Breast epithelium (tissue), 4 donors: ENCODE measurements at regions not wholly inside any gene's neighbourhood (a gene's known extent, or its start where the extent isn't known, plus 50 kb on each side); places are given as distances from the start of the nearest gene placed in this dataset.

ENCODE experiments used
- DNase-seq, 2 donors: peaks; one replicate each; pipeline ENCODE4 v3.0.0-alpha.2; 2019; ENCODE audit warnings: low spot score in 2 of 2
- H3K27ac ChIP-seq, 2 donors: fragments of 200-600 bp; sonication (generic) in 1 of 2; one replicate each; pipeline ENCODE4 v1.5.1; 2016 to 2019; ENCODE audit warnings: mild to moderate bottlenecking in 1 of 2
- H3K27me3 ChIP-seq, 2 donors: fragments of 200-600 bp; sonication (generic) in 1 of 2; one replicate each; pipeline versions ENCODE4 v1.5.1 to v1.6.0; 2017 to 2019; ENCODE audit warnings: control low read depth in 1 of 2, mild to moderate bottlenecking in 1 of 2
- H3K36me3 ChIP-seq: fragments of 200-600 bp; one replicate; pipeline ENCODE4 v1.5.1; 2019
- H3K4me1 ChIP-seq, 2 donors: fragments of 200-600 bp; sonication (generic); one replicate each; pipeline ENCODE4 v1.5.1; 2016 to 2019; ENCODE audit warnings: control low read depth in 1 of 2
- H3K4me3 ChIP-seq, 3 donors: fragments of 200-600 bp; sonication (generic); 1 replicate in 2 of 3; 2 replicates in 1 of 3; pipeline ENCODE4 v1.5.1; 2016 to 2019; ENCODE audit warnings: mild to moderate bottlenecking in 3 of 3, moderate library complexity in 2 of 3
- H3K9me3 ChIP-seq, 2 donors: fragments of 200-600 bp; sonication (generic) in 1 of 2; one replicate each; pipeline ENCODE4 v1.5.1; 2016 to 2019; ENCODE audit warnings: control low read depth in 1 of 2
- POLR2A ChIP-seq: fragments of 450-650 bp; IDR thresholded peaks from one replicate; pipeline ENCODE4 v1.6.1; 2016; ENCODE audit warnings: antibody characterized with exemption, mild to moderate bottlenecking, moderate library complexity
- POLR2AphosphoS5 ChIP-seq, 3 donors: sonication (generic); formaldehyde crosslinking; IDR thresholded peaks; one replicate each; pipeline ENCODE4 v1.6.1; 2017; ENCODE audit warnings: antibody characterized with exemption in 3 of 3
- intact Hi-C: fragments of 100-400 bp; cut with DNase I; formaldehyde crosslinking; loops from one replicate; pipeline ENCODE4 v1.15.1; 2023; ENCODE audit warnings: low total_unique reads
- TF ChIP-seq, protein P1 (sequence below), 3 donors: fragments of 450-650 bp; IDR thresholded peaks; one replicate each; pipeline ENCODE4 v1.5.1; 2016 to 2017; ENCODE audit warnings: antibody characterized with exemption in 3 of 3, mild to moderate bottlenecking in 3 of 3, moderate library complexity in 3 of 3

DNA sequence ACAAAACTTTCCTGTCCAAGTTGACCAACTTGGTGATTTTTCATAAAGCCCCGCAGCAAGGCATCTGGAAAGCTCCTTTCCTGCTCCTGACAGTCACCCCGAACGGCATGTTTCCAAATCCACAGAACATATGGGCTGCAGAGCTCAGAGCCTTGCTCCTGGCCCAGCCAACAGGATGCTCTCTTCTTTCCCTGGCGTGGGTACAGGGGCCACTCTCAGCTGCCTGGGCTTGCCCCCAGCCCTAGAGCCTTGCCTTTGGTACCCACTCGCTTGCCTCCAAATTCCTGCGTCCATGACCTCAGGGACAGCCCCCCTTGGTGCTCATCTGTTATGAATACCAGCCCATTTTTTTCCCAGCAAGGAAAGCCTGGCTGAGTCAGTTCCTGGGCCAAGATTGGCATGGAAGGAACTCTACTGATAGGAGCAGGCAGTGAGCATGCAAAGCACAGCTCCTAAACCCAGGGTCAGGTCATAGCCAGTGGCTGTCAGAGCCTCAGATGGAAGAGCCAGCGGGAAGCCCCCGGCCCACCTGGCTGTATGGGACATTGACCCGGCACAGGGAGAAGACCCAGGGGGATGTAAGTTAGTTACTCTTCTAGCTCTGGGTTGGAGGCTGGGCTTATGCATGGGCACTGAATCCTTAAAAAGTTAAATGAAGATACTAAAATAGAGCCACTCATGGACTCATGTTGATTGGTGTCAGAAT is 105.3 kb upstream of the RTL1 start:
- Histone ChIP-seq H3K27ac (no peak overlapping the region), H3K4me1 (peaks cover 0 to 3% of the 10 kb centered on the region in 2 donors), H3K36me3 (no peaks in the 10 kb centered on the region), H3K4me3 (no peak overlapping the region), H3K9me3 (peaks cover 0 to 11% of the 10 kb centered on the region in 2 donors), H3K27me3 (no peaks in the 10 kb centered on the region)
- TF ChIP-seq, protein P1, sequence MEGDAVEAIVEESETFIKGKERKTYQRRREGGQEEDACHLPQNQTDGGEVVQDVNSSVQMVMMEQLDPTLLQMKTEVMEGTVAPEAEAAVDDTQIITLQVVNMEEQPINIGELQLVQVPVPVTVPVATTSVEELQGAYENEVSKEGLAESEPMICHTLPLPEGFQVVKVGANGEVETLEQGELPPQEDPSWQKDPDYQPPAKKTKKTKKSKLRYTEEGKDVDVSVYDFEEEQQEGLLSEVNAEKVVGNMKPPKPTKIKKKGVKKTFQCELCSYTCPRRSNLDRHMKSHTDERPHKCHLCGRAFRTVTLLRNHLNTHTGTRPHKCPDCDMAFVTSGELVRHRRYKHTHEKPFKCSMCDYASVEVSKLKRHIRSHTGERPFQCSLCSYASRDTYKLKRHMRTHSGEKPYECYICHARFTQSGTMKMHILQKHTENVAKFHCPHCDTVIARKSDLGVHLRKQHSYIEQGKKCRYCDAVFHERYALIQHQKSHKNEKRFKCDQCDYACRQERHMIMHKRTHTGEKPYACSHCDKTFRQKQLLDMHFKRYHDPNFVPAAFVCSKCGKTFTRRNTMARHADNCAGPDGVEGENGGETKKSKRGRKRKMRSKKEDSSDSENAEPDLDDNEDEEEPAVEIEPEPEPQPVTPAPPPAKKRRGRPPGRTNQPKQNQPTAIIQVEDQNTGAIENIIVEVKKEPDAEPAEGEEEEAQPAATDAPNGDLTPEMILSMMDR (IDR thresholded peaks at IDR 0.05): no peak
- no peak for TF ChIP-seq POLR2A
- no peak for TF ChIP-seq POLR2AphosphoS5 (IDR thresholded peaks at IDR 0.05)
- DNase-seq: no peak
- intact Hi-C loops: no loop called here

DNA sequence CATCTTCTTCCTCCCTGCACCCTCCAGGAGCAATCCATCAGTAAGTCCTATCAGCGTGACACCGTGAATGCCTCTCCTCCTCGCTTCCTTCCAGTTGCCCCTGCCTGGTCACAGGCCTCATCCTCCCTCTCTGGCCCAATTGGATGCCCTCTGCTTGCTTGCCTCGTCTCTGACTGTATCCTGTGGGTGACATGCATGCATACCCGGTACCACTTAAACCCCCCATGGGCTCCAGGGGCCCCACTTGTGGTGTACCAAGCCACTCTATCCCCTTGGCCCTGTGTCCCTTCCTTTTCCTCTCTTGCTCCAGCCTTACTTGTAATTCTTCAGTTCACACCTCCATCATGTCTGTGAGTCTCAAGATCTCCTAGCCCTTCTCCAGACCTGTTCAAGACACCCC is 106.0 kb upstream of the RTL1 start:
- Histone ChIP-seq H3K27me3 (no peaks in the 10 kb centered on the region), H3K4me1 (peaks cover 0 to 3% of the 10 kb centered on the region in 2 donors), H3K4me3 (no peak overlapping the region), H3K36me3 (no peaks in the 10 kb centered on the region), H3K9me3 (peaks cover 0 to 11% of the 10 kb centered on the region in 2 donors), H3K27ac (no peak overlapping the region)
- intact Hi-C loops: no loop called here
- TF ChIP-seq POLR2AphosphoS5 (IDR thresholded peaks at IDR 0.05) (no peak), POLR2A (no peak)
- TF ChIP-seq, protein P1 (IDR thresholded peaks at IDR 0.05): no peak
- DNase-seq: no peak

DNA sequence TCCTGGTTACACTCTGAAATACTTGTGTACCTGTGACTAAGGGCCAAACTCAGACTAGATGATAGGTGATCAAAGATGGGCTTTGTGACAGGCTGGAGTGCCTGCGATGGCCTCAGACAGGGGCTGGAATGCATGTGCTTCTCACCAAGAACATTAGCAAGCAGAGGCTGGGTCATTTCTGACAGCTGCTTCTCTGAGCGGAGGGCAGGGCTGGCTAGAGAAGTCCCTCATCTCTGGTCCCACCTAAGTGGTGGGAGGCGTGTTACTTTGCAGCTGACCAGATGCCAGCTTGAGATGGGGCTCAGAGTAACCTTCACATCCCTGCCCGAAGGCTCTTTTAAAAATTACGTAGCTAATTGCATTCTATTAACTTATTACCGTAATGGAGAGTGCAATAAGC is 106.8 kb upstream of the RTL1 start:
- TF ChIP-seq, protein P1 (IDR thresholded peaks at IDR 0.05): no peak
- TF ChIP-seq POLR2AphosphoS5 (IDR thresholded peaks at IDR 0.05) (no peak), POLR2A (no peak)
- intact Hi-C loops: no loop called here
- no peak for DNase-seq

DNA sequence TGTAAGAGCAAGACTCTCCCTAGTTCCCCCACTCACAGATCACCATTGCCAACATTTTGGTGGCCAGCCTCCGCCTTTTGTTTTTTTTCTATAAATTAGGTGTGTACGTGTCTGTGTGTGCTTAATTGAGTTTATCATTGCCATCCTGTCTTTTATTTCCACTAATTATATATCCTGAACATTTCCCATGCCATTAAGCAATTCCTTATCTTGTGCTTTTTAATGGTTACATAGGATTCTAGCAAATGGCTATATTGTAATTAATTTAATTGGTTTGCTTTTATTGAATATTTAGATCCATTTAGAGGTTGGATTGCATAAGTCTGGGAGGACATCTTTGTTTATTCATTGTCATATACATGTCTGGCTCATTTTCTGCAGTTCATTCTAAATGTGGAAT is 107.3 kb upstream of the RTL1 start:
- intact Hi-C loops: no loop called here
- TF ChIP-seq POLR2A: no peak
- TF ChIP-seq POLR2AphosphoS5 (IDR thresholded peaks at IDR 0.05): no peak
- TF ChIP-seq, protein P1 (IDR thresholded peaks at IDR 0.05): no peak
- H3K27ac ChIP-seq: no peak overlapping the region

More for the DNA sequence above, 106.8 kb upstream of the RTL1 start:
- H3K36me3 ChIP-seq: no peaks in the 10 kb centered on the region
- peaks cover 0 to 2% of the 10 kb centered on the region in 2 donors for H3K4me1 ChIP-seq
- peaks cover 0 to 11% of the 10 kb centered on the region in 2 donors for H3K9me3 ChIP-seq
- H3K27ac ChIP-seq: no peak overlapping the region
- no peaks in the 10 kb centered on the region for H3K27me3 ChIP-seq
- H3K4me3 ChIP-seq: no peak overlapping the region

DNA sequence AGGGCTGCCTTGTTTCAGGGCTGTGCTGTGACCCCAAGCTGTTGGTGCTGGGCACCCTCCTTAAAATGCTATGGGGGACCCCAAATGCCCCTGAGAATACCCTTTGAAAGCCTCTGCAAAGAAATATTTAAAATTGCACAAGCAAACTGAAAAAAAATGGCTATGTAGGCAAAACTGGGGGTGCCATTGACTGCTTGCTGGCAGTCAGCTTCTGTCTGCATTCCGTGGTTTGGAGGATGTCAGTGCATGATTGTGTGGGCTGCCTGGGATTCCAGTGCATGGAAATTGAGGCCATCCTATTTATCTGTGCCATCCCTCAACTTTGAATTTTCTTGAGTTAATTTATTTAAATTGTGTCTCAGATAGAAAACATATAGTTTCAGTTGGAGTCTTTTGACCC is 113.7 kb upstream of the RTL1 start:
- no peak overlapping the region for H3K27ac ChIP-seq
- no peaks in the 10 kb centered on the region for H3K4me1 ChIP-seq
- DNase-seq: peak; percentile 15 to 28
- no peaks in the 10 kb centered on the region for H3K36me3 ChIP-seq
- intact Hi-C loops: no loop called here
- no peaks in the 10 kb centered on the region for H3K27me3 ChIP-seq
- H3K9me3 ChIP-seq: peaks cover 0 to 3% of the 10 kb centered on the region in 2 donors
- no peak overlapping the region for H3K4me3 ChIP-seq
- TF ChIP-seq POLR2A: no peak
- no peak for TF ChIP-seq POLR2AphosphoS5 (IDR thresholded peaks at IDR 0.05)
- TF ChIP-seq, protein P1 (IDR thresholded peaks at IDR 0.05): no peak

More for the DNA sequence above, 107.3 kb upstream of the RTL1 start:
- no peaks in the 10 kb centered on the region for H3K36me3 ChIP-seq
- H3K9me3 ChIP-seq: peaks cover 0 to 11% of the 10 kb centered on the region in 2 donors
- H3K4me1 ChIP-seq: no peaks in the 10 kb centered on the region
- no peak for DNase-seq
- no peak overlapping the region for H3K4me3 ChIP-seq
- H3K27me3 ChIP-seq: no peaks in the 10 kb centered on the region
